RWPE2 (cell line): ENCODE measurements at regions not wholly inside any gene's neighbourhood (a gene's known extent, or its start where the extent isn't known, plus 50 kb on each side); places are given as distances from the start of the nearest gene placed in this dataset.

ENCODE experiments used
- ATAC-seq: fragments of 200-7000 bp; cut with Tn5 transposase; 3 replicates; pipeline ENCODE4 v1.9.1; 2021; ENCODE audit warnings: low read depth
- DNase-seq: peaks from one replicate; pipeline ENCODE4 v3.0.0-alpha.2; 2020; ENCODE audit warnings: low spot score
- H3K27ac ChIP-seq: fragments of 450-650 bp; 2 replicates; pipeline ENCODE4 v1.5.1; 2017; ENCODE audit warnings: mild to moderate bottlenecking; ENCODE audit not compliant: poor library complexity, severe bottlenecking
- H3K27me3 ChIP-seq: fragments of 250-450 bp; sonication (Bioruptor Pico); 2 replicates; pipeline ENCODE4 v1.5.1; 2021; ENCODE audit warnings: mild to moderate bottlenecking, moderate library complexity; ENCODE audit not compliant: insufficient read depth, poor library complexity, severe bottlenecking
- H3K36me3 ChIP-seq: fragments of 250-450 bp; sonication (Bioruptor Pico); 2 replicates; pipeline ENCODE4 v1.5.1; 2020; ENCODE audit warnings: low read depth, mild to moderate bottlenecking, moderate library complexity
- H3K4me1 ChIP-seq: fragments of 250-450 bp; sonication (Bioruptor Pico); 2 replicates; pipeline ENCODE4 v1.5.1; 2021; ENCODE audit warnings: mild to moderate bottlenecking, moderate library complexity; ENCODE audit not compliant: insufficient read depth, poor library complexity, severe bottlenecking
- H3K4me3 ChIP-seq: fragments of 250-450 bp; sonication (Bioruptor Pico); 2 replicates; pipeline ENCODE4 v1.5.1; 2021; ENCODE audit warnings: mild to moderate bottlenecking, moderate library complexity; ENCODE audit not compliant: severe bottlenecking
- H3K9me3 ChIP-seq: fragments of 250-450 bp; sonication (Bioruptor Pico); 2 replicates; pipeline ENCODE4 v1.5.1; 2021; ENCODE audit warnings: mild to moderate bottlenecking, moderate library complexity; ENCODE audit not compliant: severe bottlenecking
- CTCF ChIP-seq: fragments of 450-650 bp; IDR thresholded peaks from one replicate; pipeline ENCODE4 v1.5.1; 2017; ENCODE audit warnings: mild to moderate bottlenecking, moderate library complexity; ENCODE audit not compliant: poor library complexity, severe bottlenecking

- TF ChIP-seq CTCF = no peak
- H3K27me3 ChIP-seq = peaks cover 3% of the 10 kb centered on the region
- H3K27ac ChIP-seq = no peak overlapping the region
- H3K9me3 ChIP-seq = no peaks in the 10 kb centered on the region
- H3K4me1 ChIP-seq = no peaks in the 10 kb centered on the region
- DNase-seq (no peak), ATAC-seq (no peak)
- H3K4me3 ChIP-seq = no peak overlapping the region
- no peaks in the 10 kb centered on the region for H3K36me3 ChIP-seq
These were observed 738.4 kb downstream of the PCDH18 start for GRCh38 chr4:136793848-136794247.

- TF ChIP-seq CTCF = no peak
- Histone ChIP-seq H3K9me3 (no peaks in the 10 kb centered on the region), H3K27ac (no peak overlapping the region), H3K27me3 (no peaks in the 10 kb centered on the region), H3K4me3 (no peak overlapping the region), H3K36me3 (no peaks in the 10 kb centered on the region), H3K4me1 (no peaks in the 10 kb centered on the region)
- ATAC-seq (no peak), DNase-seq (no peak)
These were observed 748.0 kb downstream of the PCDH18 start for GRCh38 chr4:136784326-136784725.

GRCh38 chr4:136769717-136770116, 762.6 kb downstream of the PCDH18 start:
- no peak overlapping the region for H3K4me3 ChIP-seq
- H3K36me3 ChIP-seq = no peaks in the 10 kb centered on the region
- H3K4me1 ChIP-seq = no peaks in the 10 kb centered on the region
- no peak overlapping the region for H3K27ac ChIP-seq
- no peak for TF ChIP-seq CTCF
- H3K27me3 ChIP-seq = no peaks in the 10 kb centered on the region
- DNase-seq (no peak), ATAC-seq (no peak)
- no peaks in the 10 kb centered on the region for H3K9me3 ChIP-seq

- no peak for TF ChIP-seq CTCF
- Histone ChIP-seq H3K9me3 (no peaks in the 10 kb centered on the region), H3K27ac (no peak overlapping the region), H3K27me3 (no peaks in the 10 kb centered on the region), H3K4me3 (no peak overlapping the region), H3K36me3 (no peaks in the 10 kb centered on the region), H3K4me1 (no peaks in the 10 kb centered on the region)
- DNase-seq (no peak), ATAC-seq (no peak)
These were observed 763.4 kb downstream of the PCDH18 start for GRCh38 chr4:136768925-136769275.

- DNase-seq (no peak), ATAC-seq (no peak)
- TF ChIP-seq CTCF = no peak
- no peaks in the 10 kb centered on the region for H3K27me3 ChIP-seq
- H3K4me3 ChIP-seq = no peak overlapping the region
- no peak overlapping the region for H3K27ac ChIP-seq
- no peaks in the 10 kb centered on the region for H3K9me3 ChIP-seq
- H3K36me3 ChIP-seq = no peaks in the 10 kb centered on the region
- H3K4me1 ChIP-seq = no peaks in the 10 kb centered on the region
These were observed 763.9 kb downstream of the PCDH18 start for GRCh38 chr4:136768213-136768924.
